Gastrocnemius medialis (tissue), 4 donors: ENCODE measurements at regions not wholly inside any gene's neighbourhood (a gene's known extent, or its start where the extent isn't known, plus 50 kb on each side); places are given as distances from the start of the nearest gene placed in this dataset.

Experiments used
- ATAC-seq, 2 donors: fragments of 150-250 bp; one replicate each; pipeline ENCODE4 v1.9.1; 2016
- DNase-seq, 2 donors: peaks; one replicate each; pipeline ENCODE4 v3.0.0-alpha.2; 2019
- H3K27ac ChIP-seq, 4 donors: fragments of 200-600 bp; sonication (generic); 1 replicate in 1 of 4; 2 replicates in 3 of 4; pipeline ENCODE4 v1.5.1; 2016 to 2018; ENCODE audit warnings: mild to moderate bottlenecking in 2 of 4, moderate library complexity in 1 of 4
- H3K27me3 ChIP-seq, 3 donors: fragments of 200-600 bp; sonication (generic) in 2 of 3; 1 replicate in 1 of 3; 2 replicates in 2 of 3; pipeline versions ENCODE4 v1.5.1 to v1.6.0; 2016 to 2019; ENCODE audit warnings: mild to moderate bottlenecking in 1 of 3, moderate library complexity in 1 of 3
- H3K36me3 ChIP-seq, 2 donors: fragments of 200-600 bp; sonication (generic) in 1 of 2; one replicate each; pipeline ENCODE4 v1.5.1; 2017 to 2018
- H3K4me1 ChIP-seq, 2 donors: fragments of 200-600 bp; sonication (generic) in 1 of 2; one replicate each; pipeline ENCODE4 v1.5.1; 2016 to 2017; ENCODE audit warnings: mild to moderate bottlenecking in 2 of 2
- H3K4me3 ChIP-seq, 4 donors: fragments of 200-600 bp; sonication (generic) in 3 of 4; 1 replicate in 1 of 4; 2 replicates in 3 of 4; pipeline ENCODE4 v1.5.1; 2016 to 2019; ENCODE audit warnings: mild to moderate bottlenecking in 2 of 4
- H3K9me3 ChIP-seq, 3 donors: fragments of 200-600 bp; sonication (generic) in 2 of 3; 1 replicate in 1 of 3; 2 replicates in 2 of 3; pipeline ENCODE4 v1.5.1; 2016 to 2019
- POLR2A ChIP-seq, 2 donors: fragments of 450-650 bp; IDR thresholded peaks; one replicate each; pipeline ENCODE4 v1.6.1; 2017; ENCODE audit warnings: antibody characterized with exemption in 2 of 2, mild to moderate bottlenecking in 2 of 2, moderate library complexity in 2 of 2
- in situ Hi-C, 4 donors: fragments of 200-750 bp; cut with MboI; loops; one replicate each; pipeline versions ENCODE4 v1.15.0 to v1.8.0; 2017; ENCODE audit warnings: low sequenced_read_pairs in 4 of 4
- intact Hi-C: fragments of 100-400 bp; cut with DNase I; formaldehyde crosslinking; loops from one replicate; pipeline ENCODE4 v1.15.1; 2023; ENCODE audit warnings: low total_unique reads
- TF ChIP-seq, protein P1 (sequence below), 5 experiments: fragments of 450-650 bp in 3 of 5; fragments of 200-600 bp in 2 of 5; sonication (generic) in 2 of 5; IDR thresholded peaks in 4 of 5; conservative IDR thresholded peaks in 1 of 5; 1 replicate in 4 of 5; 2 replicates in 1 of 5; pipeline ENCODE4 v1.5.1; 2016 to 2019; ENCODE audit warnings: antibody characterized with exemption in 5 of 5, mild to moderate bottlenecking in 3 of 5, moderate library complexity in 3 of 5

- in situ Hi-C loops, result no loop called here
- peaks cover 15 to 25% of the 10 kb centered on the region in 2 donors for H3K4me1 ChIP-seq
- H3K27me3 ChIP-seq, result no peaks in the 10 kb centered on the region
- no peak for DNase-seq
- H3K27ac ChIP-seq, result no peak overlapping the region
- intact Hi-C loops, result no loop called here
- no peak for ATAC-seq
- TF ChIP-seq POLR2A (IDR thresholded peaks at IDR 0.05), result no peak
- TF ChIP-seq, protein P1, sequence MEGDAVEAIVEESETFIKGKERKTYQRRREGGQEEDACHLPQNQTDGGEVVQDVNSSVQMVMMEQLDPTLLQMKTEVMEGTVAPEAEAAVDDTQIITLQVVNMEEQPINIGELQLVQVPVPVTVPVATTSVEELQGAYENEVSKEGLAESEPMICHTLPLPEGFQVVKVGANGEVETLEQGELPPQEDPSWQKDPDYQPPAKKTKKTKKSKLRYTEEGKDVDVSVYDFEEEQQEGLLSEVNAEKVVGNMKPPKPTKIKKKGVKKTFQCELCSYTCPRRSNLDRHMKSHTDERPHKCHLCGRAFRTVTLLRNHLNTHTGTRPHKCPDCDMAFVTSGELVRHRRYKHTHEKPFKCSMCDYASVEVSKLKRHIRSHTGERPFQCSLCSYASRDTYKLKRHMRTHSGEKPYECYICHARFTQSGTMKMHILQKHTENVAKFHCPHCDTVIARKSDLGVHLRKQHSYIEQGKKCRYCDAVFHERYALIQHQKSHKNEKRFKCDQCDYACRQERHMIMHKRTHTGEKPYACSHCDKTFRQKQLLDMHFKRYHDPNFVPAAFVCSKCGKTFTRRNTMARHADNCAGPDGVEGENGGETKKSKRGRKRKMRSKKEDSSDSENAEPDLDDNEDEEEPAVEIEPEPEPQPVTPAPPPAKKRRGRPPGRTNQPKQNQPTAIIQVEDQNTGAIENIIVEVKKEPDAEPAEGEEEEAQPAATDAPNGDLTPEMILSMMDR (IDR thresholded peaks at IDR 0.05 in 4 of 5, conservative IDR thresholded peaks at IDR 0.05 in 1 of 5), result no peak
- H3K4me3 ChIP-seq, result no peak overlapping the region
- H3K36me3 ChIP-seq, result no peaks in the 10 kb centered on the region
- H3K9me3 ChIP-seq, result no peaks in the 10 kb centered on the region
Observed at GRCh38 chr9:89740722-89741121, 135.9 kb downstream of the GADD45G start.

DNA sequence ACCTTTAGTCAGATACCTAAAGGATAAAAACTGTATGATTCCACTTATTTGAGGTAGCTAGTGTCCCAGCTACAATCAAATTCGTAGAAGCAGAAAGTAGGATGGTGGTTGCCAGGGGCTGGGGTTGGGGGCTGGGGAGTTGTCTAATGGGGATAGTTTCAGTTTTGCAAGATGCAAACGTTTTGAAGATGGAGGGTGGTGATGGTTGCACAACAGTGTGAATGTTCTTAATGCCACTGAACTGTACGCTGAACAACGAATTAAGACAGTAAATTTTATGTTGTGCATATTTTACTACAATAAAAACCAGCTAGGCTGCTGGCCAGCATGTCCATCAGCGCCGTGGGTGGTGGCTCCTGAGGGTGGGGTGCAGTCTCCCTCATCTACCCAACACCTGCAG, 137.8 kb downstream of the GADD45G start:
- H3K4me1 ChIP-seq, result peaks cover 15 to 24% of the 10 kb centered on the region in 2 donors
- intact Hi-C loops, result no loop called here

GRCh38 chr9:89743216-89743572, 138.4 kb downstream of the GADD45G start:
- H3K36me3 ChIP-seq, result no peaks in the 10 kb centered on the region
- H3K27me3 ChIP-seq, result no peaks in the 10 kb centered on the region
- peaks cover 10 to 19% of the 10 kb centered on the region in 2 donors for H3K4me1 ChIP-seq
- H3K4me3 ChIP-seq, result no peak overlapping the region
- no peak for ATAC-seq
- TF ChIP-seq POLR2A (IDR thresholded peaks at IDR 0.05), result no peak
- TF ChIP-seq, protein P1 (IDR thresholded peaks at IDR 0.05 in 4 of 5, conservative IDR thresholded peaks at IDR 0.05 in 1 of 5), result no peak
- intact Hi-C loops (no loop called here), in situ Hi-C loops (no loop called here)
- DNase-seq, result no peak
- H3K27ac ChIP-seq, result no peak overlapping the region
- no peaks in the 10 kb centered on the region for H3K9me3 ChIP-seq

More for the DNA sequence above, 137.8 kb downstream of the GADD45G start:
- in situ Hi-C loops, result no loop called here
- H3K9me3 ChIP-seq, result no peaks in the 10 kb centered on the region
- H3K27me3 ChIP-seq, result no peaks in the 10 kb centered on the region
- DNase-seq (no peak), ATAC-seq (no peak)
- H3K36me3 ChIP-seq, result no peaks in the 10 kb centered on the region
- TF ChIP-seq, protein P1 (IDR thresholded peaks at IDR 0.05 in 4 of 5, conservative IDR thresholded peaks at IDR 0.05 in 1 of 5), result no peak
- no peak for TF ChIP-seq POLR2A (IDR thresholded peaks at IDR 0.05)
- no peak overlapping the region for H3K4me3 ChIP-seq
- no peak overlapping the region for H3K27ac ChIP-seq

- no peaks in the 10 kb centered on the region for H3K36me3 ChIP-seq
- ATAC-seq (no peak), DNase-seq (no peak)
- intact Hi-C loops, result no loop called here
- no peaks in the 10 kb centered on the region for H3K27me3 ChIP-seq
- no peaks in the 10 kb centered on the region for H3K9me3 ChIP-seq
- in situ Hi-C loops, result no loop called here
- H3K4me1 ChIP-seq, result peaks cover 7 to 21% of the 10 kb centered on the region in 2 donors
- no peak overlapping the region for H3K4me3 ChIP-seq
- TF ChIP-seq, protein P1 (IDR thresholded peaks at IDR 0.05 in 4 of 5, conservative IDR thresholded peaks at IDR 0.05 in 1 of 5), result no peak
- TF ChIP-seq POLR2A (IDR thresholded peaks at IDR 0.05), result no peak
- no peak overlapping the region for H3K27ac ChIP-seq
Observed at GRCh38 chr9:89743573-89744254, 138.9 kb downstream of the GADD45G start.

DNA sequence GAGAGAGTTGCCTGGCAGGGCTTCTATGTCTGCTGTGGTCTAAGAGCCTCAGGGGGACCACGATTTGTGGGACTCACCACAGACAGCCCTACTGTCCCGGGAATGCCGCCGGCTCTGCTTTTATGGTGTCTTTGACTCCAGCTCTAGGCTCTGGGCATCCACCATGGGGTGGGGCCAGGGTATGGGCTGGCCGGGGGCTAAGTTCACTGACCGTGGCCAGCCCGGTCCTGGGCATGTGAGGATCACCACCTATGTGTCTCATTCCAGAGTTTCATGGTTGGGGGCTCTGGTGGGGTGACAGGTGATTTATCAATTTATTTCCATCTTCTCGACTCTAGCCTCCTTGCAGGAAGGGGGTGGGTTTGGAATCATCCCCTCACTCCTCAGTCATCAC, 139.4 kb downstream of the GADD45G start:
- intact Hi-C loops (no loop called here), in situ Hi-C loops (no loop called here)
- H3K27ac ChIP-seq, result no peak overlapping the region
- H3K4me3 ChIP-seq, result no peak overlapping the region
- no peaks in the 10 kb centered on the region for H3K36me3 ChIP-seq
- no peaks in the 10 kb centered on the region for H3K9me3 ChIP-seq
- DNase-seq (no peak), ATAC-seq (no peak)
- no peak for TF ChIP-seq POLR2A (IDR thresholded peaks at IDR 0.05)
- TF ChIP-seq, protein P1 (IDR thresholded peaks at IDR 0.05 in 4 of 5, conservative IDR thresholded peaks at IDR 0.05 in 1 of 5), result no peak
- H3K4me1 ChIP-seq, result peaks cover 7 to 16% of the 10 kb centered on the region in 2 donors
- H3K27me3 ChIP-seq, result no peaks in the 10 kb centered on the region
